Endothelial cell of umbilical vein (primary cell): ENCODE measurements at regions not wholly inside any gene's neighbourhood (a gene's known extent, or its start where the extent isn't known, plus 50 kb on each side); places are given as distances from the start of the nearest gene placed in this dataset.

ENCODE experiments used
- BruUV-seq: library from RNA; stranded (reverse); fragments of 400-500 nt; replicated peaks from 2 replicates; lab custom pipeline; 2021; lab: Mats Ljungman, UMichigan
- CTCF ChIA-PET: fragments of 300-600, 350-600 bp; sonication (Branson Sonifier 250); formaldehyde crosslinking; loops from one replicate; lab custom pipeline; 2021; ENCODE audit warnings: antibody characterized with exemption, inconsistent platforms; lab: Charles Lee
- POLR2A ChIA-PET: fragments of 300-600, 350-600 bp; sonication (Branson Sonifier 250); formaldehyde crosslinking; loops from one replicate; lab custom pipeline; 2021; ENCODE audit warnings: antibody characterized with exemption, inconsistent platforms; lab: Charles Lee
- DNase-seq: peaks from one replicate; pipeline ENCODE4 v3.0.0-alpha.2; 2011; ENCODE audit warnings: low read depth, low spot score
- FAIRE-seq: peaks from 2 replicates; lab custom pipeline; 2011; peaks lifted over from hg19 to GRCh38; lab: Jason Lieb, UNC
- H2AFZ ChIP-seq: 2 replicates; pipeline ENCODE4 v1.6.0; 2012; ENCODE audit warnings: low read depth, low read length, control low read depth, inconsistent platforms
- H3K27ac ChIP-seq: 2 replicates; pipeline ENCODE4 v1.5.1; 2011; ENCODE audit warnings: low read depth, mild to moderate bottlenecking, control low read depth, low read length, moderate library complexity; ENCODE audit not compliant: insufficient read depth
- H3K27me3 ChIP-seq, 2 experiments: 2 replicates each; pipeline versions ENCODE4 v1.6.0 to v1.6.1; 2011; ENCODE audit warnings: low read length in 2 of 2, mixed read lengths in 1 of 2; ENCODE audit not compliant: control insufficient read depth in 2 of 2, insufficient read depth in 2 of 2
- H3K36me3 ChIP-seq, 2 experiments: 2 replicates in 1 of 2; 3 replicates in 1 of 2; pipeline ENCODE4 v1.5.1; 2011; ENCODE audit warnings: low read length in 2 of 2, mild to moderate bottlenecking in 1 of 2, moderate library complexity in 1 of 2; ENCODE audit not compliant: control insufficient read depth in 2 of 2, insufficient read depth in 2 of 2; ENCODE audit errors: extremely low read depth in 1 of 2
- H3K4me1 ChIP-seq: 3 replicates; pipeline ENCODE4 v1.5.1; 2011; ENCODE audit warnings: mild to moderate bottlenecking, low read length; ENCODE audit not compliant: control insufficient read depth, insufficient read depth; ENCODE audit errors: extremely low read depth
- H3K4me2 ChIP-seq: 2 replicates; pipeline ENCODE4 v1.6.1; 2011; ENCODE audit warnings: low read length, control low read depth, mixed read lengths; ENCODE audit not compliant: insufficient read depth
- H3K4me3 ChIP-seq, 3 experiments: fragments of 200-600 bp in 1 of 3; sonication (generic), shearing (Covaris generic) in 1 of 3; replicated peaks in 1 of 3; 2 replicates each; pipeline ENCODE4 v1.5.1; 2011 to 2016; ENCODE audit warnings: control low read depth in 3 of 3, low read length in 3 of 3, mild to moderate bottlenecking in 2 of 3, inconsistent platforms in 1 of 3, low read depth in 1 of 3, moderate library complexity in 1 of 3; ENCODE audit not compliant: insufficient read depth in 1 of 3
- H3K79me2 ChIP-seq: 2 replicates; pipeline ENCODE4 v1.6.0; 2012; ENCODE audit warnings: low read length, inconsistent platforms; ENCODE audit not compliant: control insufficient read depth, insufficient read depth
- H3K9ac ChIP-seq: replicated peaks from 2 replicates; pipeline ENCODE3; 2011; ENCODE audit warnings: low read length, control low read depth; ENCODE audit not compliant: insufficient read depth; ENCODE audit errors: extremely low read depth
- H3K9me1 ChIP-seq: replicated peaks from 3 replicates; pipeline ENCODE4 v1.6.0; 2011; ENCODE audit warnings: mild to moderate bottlenecking, low read length; ENCODE audit not compliant: control insufficient read depth, insufficient read depth; ENCODE audit errors: extremely low read depth
- H3K9me3 ChIP-seq: replicated peaks from 2 replicates; pipeline ENCODE4 v1.5.1; 2012; ENCODE audit warnings: low read length, inconsistent platforms; ENCODE audit not compliant: control insufficient read depth, insufficient read depth
- H4K20me1 ChIP-seq: replicated peaks from 2 replicates; pipeline ENCODE3; 2011; ENCODE audit warnings: mild to moderate bottlenecking, low read length; ENCODE audit not compliant: control insufficient read depth, insufficient read depth; ENCODE audit errors: extremely low read depth
- EZH2 ChIP-seq: IDR thresholded peaks from 2 replicates; pipeline ENCODE4 v1.6.1; 2012; ENCODE audit warnings: borderline replicate concordance, low read depth, mild to moderate bottlenecking, moderate library complexity, low read length, inconsistent platforms; ENCODE audit not compliant: severe bottlenecking
- FOS ChIP-seq: IDR thresholded peaks from 2 replicates; pipeline ENCODE4 v1.6.1; 2011; ENCODE audit warnings: mild to moderate bottlenecking, low read length, moderate library complexity, borderline replicate concordance; ENCODE audit not compliant: insufficient read depth
- GATA2 ChIP-seq: IDR thresholded peaks from 2 replicates; pipeline ENCODE4 v1.7.0; 2011; ENCODE audit warnings: low read depth, mild to moderate bottlenecking, moderate library complexity, mixed read lengths, low read length; ENCODE audit not compliant: insufficient read length, insufficient read depth
- JUN ChIP-seq: IDR thresholded peaks from 2 replicates; pipeline ENCODE4 v1.6.1; 2011; ENCODE audit warnings: borderline replicate concordance, low read depth; ENCODE audit not compliant: insufficient read length, insufficient read depth
- MYC ChIP-seq: IDR thresholded peaks from one replicate; pipeline ENCODE4 v1.6.1; 2011; ENCODE audit warnings: mild to moderate bottlenecking, low read depth, low read length
- POLR2A ChIP-seq: IDR thresholded peaks from 2 replicates; pipeline ENCODE4 v1.6.1; 2012; ENCODE audit warnings: low read depth, mild to moderate bottlenecking, control low read depth, low read length
- POLR2AphosphoS5 ChIP-seq: IDR thresholded peaks from 2 replicates; pipeline ENCODE4 v1.6.1; 2012; ENCODE audit warnings: low read depth, mild to moderate bottlenecking, control low read depth, low read length, moderate library complexity; ENCODE audit not compliant: insufficient read depth
- dilution Hi-C: fragments of 300-500 bp; cut with MboI; formaldehyde crosslinking; loops from one replicate; pipeline ENCODE4 v1.15.0; 2019; ENCODE audit warnings: low sequenced_read_pairs; ENCODE audit not compliant: extremely low pct_ligation_motif_present
- intact Hi-C: fragments of 100-400 bp; cut with micrococcal nuclease; formaldehyde crosslinking; loops from one replicate; pipeline ENCODE4 v1.10.0; 2022
- TF ChIP-seq, protein P1 (sequence below), 2 donors: IDR thresholded peaks; 1 replicate in 1 of 2; 2 replicates in 1 of 2; pipeline ENCODE4 v1.5.1; 2011; ENCODE audit warnings: low read length in 2 of 2, mild to moderate bottlenecking in 2 of 2, moderate library complexity in 2 of 2, control low read depth in 1 of 2, inconsistent platforms in 1 of 2, low read depth in 1 of 2; ENCODE audit not compliant: insufficient read depth in 1 of 2; ENCODE audit errors: extremely low read depth in 1 of 2
- TF ChIP-seq, protein P2 (sequence below): IDR thresholded peaks from 2 replicates; pipeline ENCODE4 v1.6.1; 2011; ENCODE audit not compliant: insufficient read depth, insufficient read length

DNA sequence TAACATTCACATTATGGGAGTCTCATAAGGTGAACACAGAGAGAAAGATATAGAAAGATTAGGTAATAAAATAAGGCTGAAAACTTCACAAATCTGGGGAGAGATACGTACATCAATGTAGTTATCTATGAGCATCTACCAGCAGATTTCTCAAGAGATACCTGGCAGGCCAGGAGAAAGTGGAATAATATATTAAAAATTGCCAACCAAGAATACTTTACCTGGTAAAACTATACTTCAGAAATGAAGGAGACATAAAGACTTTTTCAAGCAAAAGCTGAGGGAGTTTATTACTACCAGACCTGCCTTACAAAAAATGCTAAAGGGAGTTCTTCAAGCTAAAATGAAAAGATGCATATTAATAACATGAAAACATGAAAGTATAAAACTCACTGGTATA lies 78.8 kb upstream of the COMTD1 start:
- H3K27ac ChIP-seq = no peak overlapping the region
- no peak overlapping the region for H3K4me2 ChIP-seq
- ChIA-PET CTCF (no interaction called here), POLR2A (no interaction called here)
- H4K20me1 ChIP-seq = no peaks in the 10 kb centered on the region
- no peaks in the 10 kb centered on the region for H3K9me3 ChIP-seq
- no TSS peak for BruUV-seq
- H3K4me1 ChIP-seq = no peaks in the 10 kb centered on the region
- TF ChIP-seq FOS = no peak
- TF ChIP-seq, protein P1, sequence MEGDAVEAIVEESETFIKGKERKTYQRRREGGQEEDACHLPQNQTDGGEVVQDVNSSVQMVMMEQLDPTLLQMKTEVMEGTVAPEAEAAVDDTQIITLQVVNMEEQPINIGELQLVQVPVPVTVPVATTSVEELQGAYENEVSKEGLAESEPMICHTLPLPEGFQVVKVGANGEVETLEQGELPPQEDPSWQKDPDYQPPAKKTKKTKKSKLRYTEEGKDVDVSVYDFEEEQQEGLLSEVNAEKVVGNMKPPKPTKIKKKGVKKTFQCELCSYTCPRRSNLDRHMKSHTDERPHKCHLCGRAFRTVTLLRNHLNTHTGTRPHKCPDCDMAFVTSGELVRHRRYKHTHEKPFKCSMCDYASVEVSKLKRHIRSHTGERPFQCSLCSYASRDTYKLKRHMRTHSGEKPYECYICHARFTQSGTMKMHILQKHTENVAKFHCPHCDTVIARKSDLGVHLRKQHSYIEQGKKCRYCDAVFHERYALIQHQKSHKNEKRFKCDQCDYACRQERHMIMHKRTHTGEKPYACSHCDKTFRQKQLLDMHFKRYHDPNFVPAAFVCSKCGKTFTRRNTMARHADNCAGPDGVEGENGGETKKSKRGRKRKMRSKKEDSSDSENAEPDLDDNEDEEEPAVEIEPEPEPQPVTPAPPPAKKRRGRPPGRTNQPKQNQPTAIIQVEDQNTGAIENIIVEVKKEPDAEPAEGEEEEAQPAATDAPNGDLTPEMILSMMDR (IDR thresholded peaks at IDR 0.05; ENCODE audit: extremely low read depth in 1 of 2, insufficient read depth in 1 of 2, low read depth in 1 of 2, low read length in 2 of 2) = no peak
- no peak for TF ChIP-seq EZH2
- dilution Hi-C loops = no loop called here
- H3K4me3 ChIP-seq = no peak overlapping the region
- H3K36me3 ChIP-seq = no peaks in the 10 kb centered on the region
- DNase-seq = no peak
- H2AFZ ChIP-seq = no peak overlapping the region
- intact Hi-C loops = no loop called here
- FAIRE-seq = no peak
- H3K9me1 ChIP-seq = no peaks in the 10 kb centered on the region
- H3K79me2 ChIP-seq = no peaks in the 10 kb centered on the region
- peaks cover 4 to 6% of the 10 kb centered on the region in 2 experiments for H3K27me3 ChIP-seq
- H3K9ac ChIP-seq = no peak overlapping the region

GRCh38 chr10:75312440-75312839 lies 76.7 kb upstream of the COMTD1 start:
- H3K27ac ChIP-seq = no peak overlapping the region
- no peaks in the 10 kb centered on the region for H3K9me1 ChIP-seq
- H4K20me1 ChIP-seq = no peaks in the 10 kb centered on the region
- no peak overlapping the region for H3K4me2 ChIP-seq
- DNase-seq (no peak), FAIRE-seq (no peak)
- no peaks in the 10 kb centered on the region for H3K4me1 ChIP-seq
- peaks cover 4 to 6% of the 10 kb centered on the region in 2 experiments for H3K27me3 ChIP-seq
- H3K79me2 ChIP-seq = no peaks in the 10 kb centered on the region
- dilution Hi-C loops (no loop called here), intact Hi-C loops (no loop called here)
- BruUV-seq = no TSS peak
- no peak overlapping the region for H3K4me3 ChIP-seq
- POLR2A ChIA-PET = no interaction called here
- TF ChIP-seq, protein P1 (IDR thresholded peaks at IDR 0.05; ENCODE audit: extremely low read depth in 1 of 2, insufficient read depth in 1 of 2, low read depth in 1 of 2, low read length in 2 of 2) = no peak
- no peak for TF ChIP-seq FOS
- no peak for TF ChIP-seq GATA2
- TF ChIP-seq JUN = no peak
- no peak for TF ChIP-seq POLR2AphosphoS5
- no peak for TF ChIP-seq EZH2
- TF ChIP-seq, protein P2, sequence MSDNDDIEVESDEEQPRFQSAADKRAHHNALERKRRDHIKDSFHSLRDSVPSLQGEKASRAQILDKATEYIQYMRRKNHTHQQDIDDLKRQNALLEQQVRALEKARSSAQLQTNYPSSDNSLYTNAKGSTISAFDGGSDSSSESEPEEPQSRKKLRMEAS = no peak
- TF ChIP-seq POLR2A = no peak
- no peak for TF ChIP-seq MYC
- CTCF ChIA-PET = no interaction called here
- no peaks in the 10 kb centered on the region for H3K36me3 ChIP-seq
- no peak overlapping the region for H2AFZ ChIP-seq
- no peaks in the 10 kb centered on the region for H3K9me3 ChIP-seq
- H3K9ac ChIP-seq = no peak overlapping the region
